Vagina (tissue), 2 donors: ENCODE measurements at regions not wholly inside any gene's neighbourhood (a gene's known extent, or its start where the extent isn't known, plus 50 kb on each side); places are given as distances from the start of the nearest gene placed in this dataset.
"Not testable (repeated sequence)": the region's sequence is repeated elsewhere in the genome, so short reads cannot be mapped to it uniquely, and the experiment has no call there.

Experiments
- DNase-seq, 2 donors: peaks; one replicate each; pipeline ENCODE4 v3.0.0-alpha.2; 2017; ENCODE audit errors: extremely low spot score in 2 of 2
- H3K27ac ChIP-seq: fragments of 200-600 bp; sonication (generic); one replicate; pipeline ENCODE4 v1.5.1; 2019
- H3K27me3 ChIP-seq: fragments of 200-600 bp; sonication (generic); one replicate; pipeline ENCODE4 v1.5.1; 2019
- H3K36me3 ChIP-seq, 2 donors: fragments of 200-600 bp; sonication (generic); one replicate each; pipeline ENCODE4 v1.5.1; 2017 to 2019
- H3K4me1 ChIP-seq: fragments of 200-600 bp; sonication (generic); one replicate; pipeline ENCODE4 v1.5.1; 2019
- H3K4me3 ChIP-seq, 2 donors: fragments of 200-600 bp; sonication (generic); 1 replicate in 1 of 2; 2 replicates in 1 of 2; pipeline ENCODE4 v1.5.1; 2016 to 2019
- H3K9me3 ChIP-seq: fragments of 200-600 bp; sonication (generic); one replicate; pipeline ENCODE4 v1.5.1; 2019
- POLR2A ChIP-seq, 2 donors: fragments of 450-650 bp; IDR thresholded peaks; one replicate each; pipeline ENCODE4 v1.6.1; 2017; ENCODE audit warnings: antibody characterized with exemption in 2 of 2, mild to moderate bottlenecking in 2 of 2, moderate library complexity in 2 of 2
- POLR2AphosphoS5 ChIP-seq, 2 donors: sonication (generic); formaldehyde crosslinking; IDR thresholded peaks; one replicate each; pipeline ENCODE4 v1.9.0; 2017; ENCODE audit warnings: antibody characterized with exemption in 2 of 2, mild to moderate bottlenecking in 2 of 2, low read depth in 1 of 2; ENCODE audit not compliant: insufficient read depth in 1 of 2
- intact Hi-C: fragments of 100-400 bp; cut with DNase I; formaldehyde crosslinking; loops from one replicate; pipeline ENCODE4 v1.15.1; 2023
- TF ChIP-seq, protein P1 (sequence below), 3 experiments: fragments of 450-650 bp in 2 of 3; fragments of 200-600 bp in 1 of 3; sonication (generic) in 1 of 3; IDR thresholded peaks; one replicate each; pipeline ENCODE4 v1.5.1; 2017 to 2019; ENCODE audit warnings: antibody characterized with exemption in 3 of 3, mild to moderate bottlenecking in 2 of 3, moderate library complexity in 2 of 3

DNA sequence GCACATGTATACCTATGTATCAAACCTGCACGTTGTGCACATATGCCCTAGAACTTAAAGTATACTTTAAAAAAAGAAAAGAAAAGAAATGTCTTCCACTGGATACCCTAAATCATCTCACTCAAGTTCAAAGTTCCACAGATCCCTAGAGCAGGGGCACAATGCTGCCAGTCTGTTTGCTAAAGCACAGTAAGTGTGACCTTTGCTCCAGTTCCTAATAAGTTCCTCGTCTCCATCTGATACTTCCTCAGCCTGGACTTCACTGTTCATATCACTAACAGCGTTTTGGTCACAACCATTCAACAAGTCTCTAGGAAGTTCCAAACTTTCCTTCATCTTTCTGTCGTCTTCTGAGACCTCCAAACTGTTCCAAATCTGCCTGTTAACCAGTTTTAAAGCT, 118.3 kb downstream of the BMP4 start:
- Histone ChIP-seq H3K4me1 (no peaks in the 10 kb centered on the region), H3K4me3 (no peak overlapping the region), H3K27ac (no peak overlapping the region), H3K27me3 (no peaks in the 10 kb centered on the region), H3K9me3 (no peaks in the 10 kb centered on the region), H3K36me3 (no peaks in the 10 kb centered on the region)
- TF ChIP-seq, protein P1, sequence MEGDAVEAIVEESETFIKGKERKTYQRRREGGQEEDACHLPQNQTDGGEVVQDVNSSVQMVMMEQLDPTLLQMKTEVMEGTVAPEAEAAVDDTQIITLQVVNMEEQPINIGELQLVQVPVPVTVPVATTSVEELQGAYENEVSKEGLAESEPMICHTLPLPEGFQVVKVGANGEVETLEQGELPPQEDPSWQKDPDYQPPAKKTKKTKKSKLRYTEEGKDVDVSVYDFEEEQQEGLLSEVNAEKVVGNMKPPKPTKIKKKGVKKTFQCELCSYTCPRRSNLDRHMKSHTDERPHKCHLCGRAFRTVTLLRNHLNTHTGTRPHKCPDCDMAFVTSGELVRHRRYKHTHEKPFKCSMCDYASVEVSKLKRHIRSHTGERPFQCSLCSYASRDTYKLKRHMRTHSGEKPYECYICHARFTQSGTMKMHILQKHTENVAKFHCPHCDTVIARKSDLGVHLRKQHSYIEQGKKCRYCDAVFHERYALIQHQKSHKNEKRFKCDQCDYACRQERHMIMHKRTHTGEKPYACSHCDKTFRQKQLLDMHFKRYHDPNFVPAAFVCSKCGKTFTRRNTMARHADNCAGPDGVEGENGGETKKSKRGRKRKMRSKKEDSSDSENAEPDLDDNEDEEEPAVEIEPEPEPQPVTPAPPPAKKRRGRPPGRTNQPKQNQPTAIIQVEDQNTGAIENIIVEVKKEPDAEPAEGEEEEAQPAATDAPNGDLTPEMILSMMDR (IDR thresholded peaks at IDR 0.05) = no peak
- TF ChIP-seq POLR2A (IDR thresholded peaks at IDR 0.05) (no peak), POLR2AphosphoS5 (IDR thresholded peaks at IDR 0.05; ENCODE audit: insufficient read depth in 1 of 2, low read depth in 1 of 2) (no peak)
- intact Hi-C loops = no loop called here
- DNase-seq = no peak

- H3K27me3 ChIP-seq, H3K4me3 ChIP-seq, H3K4me1 ChIP-seq, H3K27ac ChIP-seq, H3K9me3 ChIP-seq, DNase-seq, intact Hi-C loops, H3K36me3 ChIP-seq: not testable (repeated sequence)
These were observed 119.0 kb downstream of the BMP4 start for GRCh38 chr14:53837656-53838055.

GRCh38 chr14:53836551-53836950, 120.1 kb downstream of the BMP4 start:
- H3K9me3 ChIP-seq = no peaks in the 10 kb centered on the region
- no peak for TF ChIP-seq POLR2A (IDR thresholded peaks at IDR 0.05)
- TF ChIP-seq, protein P1 (IDR thresholded peaks at IDR 0.05) = no peak
- intact Hi-C loops = no loop called here
- no peaks in the 10 kb centered on the region for H3K4me1 ChIP-seq
- H3K27me3 ChIP-seq = no peaks in the 10 kb centered on the region
- no peak overlapping the region for H3K27ac ChIP-seq
- DNase-seq = no peak
- H3K4me3 ChIP-seq = no peak overlapping the region
- no peaks in the 10 kb centered on the region for H3K36me3 ChIP-seq

DNA sequence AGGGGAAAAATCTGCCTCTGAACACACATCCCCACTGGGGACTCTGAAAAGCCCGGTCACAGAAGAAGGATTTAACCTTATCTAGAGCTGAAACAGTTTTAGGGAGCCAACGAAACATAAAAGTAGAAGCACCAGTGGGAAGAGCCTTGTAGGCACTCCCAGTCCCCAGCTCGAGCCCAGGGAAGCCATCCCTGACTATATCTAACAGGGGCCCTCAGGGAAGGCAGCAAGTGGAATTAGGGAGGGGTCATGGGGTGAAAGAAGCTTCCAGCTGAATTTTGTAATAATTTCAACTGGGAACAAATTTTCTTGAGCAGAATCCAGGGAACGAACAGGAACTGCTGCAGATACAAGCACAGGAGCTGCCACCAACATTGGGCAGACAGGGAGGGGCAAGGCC, 127.8 kb downstream of the BMP4 start:
- H3K27ac ChIP-seq = no peak overlapping the region
- no peak for TF ChIP-seq POLR2AphosphoS5 (IDR thresholded peaks at IDR 0.05; ENCODE audit: insufficient read depth in 1 of 2, low read depth in 1 of 2)
- TF ChIP-seq, protein P1 (IDR thresholded peaks at IDR 0.05) = no peak
- no peak for TF ChIP-seq POLR2A (IDR thresholded peaks at IDR 0.05)
- no peaks in the 10 kb centered on the region for H3K36me3 ChIP-seq
- DNase-seq = no peak
- no peak overlapping the region for H3K4me3 ChIP-seq
- H3K9me3 ChIP-seq = no peaks in the 10 kb centered on the region
- no peaks in the 10 kb centered on the region for H3K4me1 ChIP-seq
- intact Hi-C loops = no loop called here
- H3K27me3 ChIP-seq = no peaks in the 10 kb centered on the region

DNA sequence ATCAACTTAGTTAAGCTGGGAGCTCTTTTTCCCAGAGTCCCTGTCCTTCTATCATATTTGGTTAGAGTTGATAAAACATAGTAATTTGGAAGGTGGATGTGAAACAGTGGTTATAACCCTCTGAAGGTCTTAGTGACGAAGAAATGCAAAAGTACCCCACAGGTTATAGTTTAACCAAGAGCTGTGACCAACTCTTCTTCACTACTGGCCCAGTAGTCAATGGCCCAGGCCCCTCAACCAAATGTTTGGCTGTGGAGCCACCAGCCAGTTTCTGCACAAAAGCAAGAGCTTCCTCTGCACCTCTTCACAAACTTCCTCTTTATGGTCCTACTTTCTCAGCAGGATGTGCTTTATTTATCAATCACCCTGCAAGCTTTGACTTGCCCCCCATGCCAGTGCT, 132.6 kb downstream of the BMP4 start:
- TF ChIP-seq POLR2A (IDR thresholded peaks at IDR 0.05) (no peak), POLR2AphosphoS5 (IDR thresholded peaks at IDR 0.05; ENCODE audit: insufficient read depth in 1 of 2, low read depth in 1 of 2) (no peak)
- TF ChIP-seq, protein P1 (IDR thresholded peaks at IDR 0.05) = no peak
- DNase-seq = no peak
- H3K27me3 ChIP-seq = no peaks in the 10 kb centered on the region
- no peaks in the 10 kb centered on the region for H3K4me1 ChIP-seq
- no peaks in the 10 kb centered on the region for H3K9me3 ChIP-seq
- no peak overlapping the region for H3K27ac ChIP-seq
- intact Hi-C loops = no loop called here
- H3K4me3 ChIP-seq = no peak overlapping the region
- no peaks in the 10 kb centered on the region for H3K36me3 ChIP-seq

GRCh38 chr14:53814392-53814791, 142.2 kb downstream of the BMP4 start:
- Histone ChIP-seq H3K4me3 (no peak overlapping the region), H3K4me1 (no peaks in the 10 kb centered on the region), H3K27ac (no peak overlapping the region), H3K27me3 (no peaks in the 10 kb centered on the region), H3K36me3 (no peaks in the 10 kb centered on the region), H3K9me3 (no peaks in the 10 kb centered on the region)
- TF ChIP-seq POLR2A (IDR thresholded peaks at IDR 0.05) (no peak), POLR2AphosphoS5 (IDR thresholded peaks at IDR 0.05; ENCODE audit: insufficient read depth in 1 of 2, low read depth in 1 of 2) (no peak)
- TF ChIP-seq, protein P1 (IDR thresholded peaks at IDR 0.05) = no peak
- intact Hi-C loops = no loop called here
- no peak for DNase-seq
